ENCODE measurements at regions not wholly inside any gene's neighbourhood (a gene's known extent, or its start where the extent isn't known, plus 50 kb on each side); places are given as distances from the start of the nearest gene placed in this dataset.

GRCh38 chr6:90993770-90994169 is 406.9 kb upstream of the MAP3K7 start:
- no peak for TF ChIP-seq CTCF (IDR thresholded peaks at IDR 0.05; ENCODE audit: low read depth, low read length)
- TF ChIP-seq EZH2phosphoT487 (IDR thresholded peaks at IDR 0.05; ENCODE audit: low read depth): no peak

Data from OCI-LY3 (cell line).